ENCODE measurements at regions not wholly inside any gene's neighbourhood (a gene's known extent, or its start where the extent isn't known, plus 50 kb on each side); places are given as distances from the start of the nearest gene placed in this dataset.
"Not testable (repeated sequence)": the region's sequence is repeated elsewhere in the genome, so short reads cannot be mapped to it uniquely, and the experiment has no call there.

DNA sequence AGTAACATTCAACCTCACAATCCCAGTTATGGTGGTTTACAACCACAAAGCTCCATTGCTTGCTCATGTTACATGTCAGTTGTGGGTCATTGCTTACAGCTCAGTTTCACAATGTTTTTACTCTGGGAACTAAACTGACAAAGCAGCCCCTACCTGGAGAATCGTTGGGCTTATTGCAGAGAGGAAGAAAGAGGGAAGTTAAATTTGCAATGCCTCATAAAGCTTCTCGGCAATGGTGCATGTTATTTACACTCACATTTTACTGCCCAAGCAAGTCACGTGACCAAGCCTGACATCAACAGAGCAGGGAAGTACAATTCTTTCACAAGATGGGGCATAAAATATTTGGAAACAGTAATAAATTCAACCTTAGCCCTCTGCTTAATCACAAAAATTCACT is 441.6 kb downstream of the TDRD3 start:
- no peak for DNase-seq (ENCODE audit: low spot score)
- no peak for ATAC-seq (ENCODE audit: low FRiP score)
- TF ChIP-seq, protein P1, sequence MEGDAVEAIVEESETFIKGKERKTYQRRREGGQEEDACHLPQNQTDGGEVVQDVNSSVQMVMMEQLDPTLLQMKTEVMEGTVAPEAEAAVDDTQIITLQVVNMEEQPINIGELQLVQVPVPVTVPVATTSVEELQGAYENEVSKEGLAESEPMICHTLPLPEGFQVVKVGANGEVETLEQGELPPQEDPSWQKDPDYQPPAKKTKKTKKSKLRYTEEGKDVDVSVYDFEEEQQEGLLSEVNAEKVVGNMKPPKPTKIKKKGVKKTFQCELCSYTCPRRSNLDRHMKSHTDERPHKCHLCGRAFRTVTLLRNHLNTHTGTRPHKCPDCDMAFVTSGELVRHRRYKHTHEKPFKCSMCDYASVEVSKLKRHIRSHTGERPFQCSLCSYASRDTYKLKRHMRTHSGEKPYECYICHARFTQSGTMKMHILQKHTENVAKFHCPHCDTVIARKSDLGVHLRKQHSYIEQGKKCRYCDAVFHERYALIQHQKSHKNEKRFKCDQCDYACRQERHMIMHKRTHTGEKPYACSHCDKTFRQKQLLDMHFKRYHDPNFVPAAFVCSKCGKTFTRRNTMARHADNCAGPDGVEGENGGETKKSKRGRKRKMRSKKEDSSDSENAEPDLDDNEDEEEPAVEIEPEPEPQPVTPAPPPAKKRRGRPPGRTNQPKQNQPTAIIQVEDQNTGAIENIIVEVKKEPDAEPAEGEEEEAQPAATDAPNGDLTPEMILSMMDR (IDR thresholded peaks at IDR 0.05): no peak

DNA sequence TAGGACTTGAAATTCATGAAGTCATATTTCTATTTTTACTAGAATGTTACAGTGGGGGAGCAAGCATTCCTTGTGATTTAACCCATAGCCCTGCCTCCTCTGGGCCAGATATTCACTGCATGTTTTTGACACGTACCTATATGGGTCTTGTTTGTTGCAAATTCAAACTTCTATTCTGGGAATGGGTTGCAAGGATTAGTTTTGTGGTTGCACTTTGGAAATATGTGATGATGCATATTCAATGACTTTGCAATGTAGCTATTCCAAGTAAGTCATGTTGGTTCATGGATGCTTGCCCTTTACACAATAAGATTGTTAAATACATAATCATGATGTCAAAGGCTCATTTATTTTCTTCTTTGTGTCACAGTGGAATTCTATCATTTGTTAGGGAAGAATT is 440.8 kb downstream of the TDRD3 start:
- no peak for DNase-seq (ENCODE audit: low spot score)
- no peak for ATAC-seq (ENCODE audit: low FRiP score)
- TF ChIP-seq, protein P1 (IDR thresholded peaks at IDR 0.05): no peak

DNA sequence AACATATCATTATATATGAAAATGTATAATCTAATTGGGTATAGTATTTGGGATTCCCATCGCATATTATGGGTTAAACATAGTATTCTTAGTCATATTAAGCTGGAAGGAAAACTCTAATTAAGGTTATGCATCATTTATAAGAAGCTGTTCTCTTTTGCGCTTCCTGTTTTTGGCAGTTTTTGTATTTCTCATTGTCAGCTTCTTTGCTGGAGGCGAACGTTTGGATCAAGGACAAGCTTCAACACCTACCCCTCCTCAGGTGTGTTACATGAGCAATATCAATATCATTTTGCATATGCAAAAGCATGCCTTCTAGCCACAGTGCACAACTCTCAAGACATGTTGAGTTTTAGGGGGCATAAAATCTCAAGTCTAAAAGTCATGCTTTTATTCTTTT is 439.8 kb downstream of the TDRD3 start:
- TF ChIP-seq, protein P1 (IDR thresholded peaks at IDR 0.05): no peak
- DNase-seq (ENCODE audit: low spot score) (no peak), ATAC-seq (ENCODE audit: low FRiP score) (no peak)

DNA sequence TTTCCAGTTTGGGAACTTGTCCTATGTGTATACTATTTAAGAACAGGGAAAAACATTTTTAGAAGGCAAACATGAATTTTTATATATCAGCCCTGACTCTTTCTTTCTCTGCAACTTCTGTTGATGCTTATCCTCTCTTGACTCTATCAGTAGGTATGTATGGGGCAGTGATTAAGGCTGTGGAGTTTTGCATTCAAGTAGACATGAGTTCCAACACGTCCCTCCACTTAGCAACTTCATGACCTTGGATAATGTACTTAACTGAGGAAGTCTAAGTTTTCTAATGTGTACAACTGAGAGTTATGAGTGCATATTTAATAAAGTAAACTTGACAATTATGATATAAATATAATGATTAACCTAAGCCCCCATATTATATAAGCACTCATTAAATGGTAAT is 414.6 kb downstream of the TDRD3 start:
- DNase-seq (ENCODE audit: low spot score) (no peak), ATAC-seq (ENCODE audit: low FRiP score) (no peak)
- TF ChIP-seq, protein P1 (IDR thresholded peaks at IDR 0.05): no peak

DNA sequence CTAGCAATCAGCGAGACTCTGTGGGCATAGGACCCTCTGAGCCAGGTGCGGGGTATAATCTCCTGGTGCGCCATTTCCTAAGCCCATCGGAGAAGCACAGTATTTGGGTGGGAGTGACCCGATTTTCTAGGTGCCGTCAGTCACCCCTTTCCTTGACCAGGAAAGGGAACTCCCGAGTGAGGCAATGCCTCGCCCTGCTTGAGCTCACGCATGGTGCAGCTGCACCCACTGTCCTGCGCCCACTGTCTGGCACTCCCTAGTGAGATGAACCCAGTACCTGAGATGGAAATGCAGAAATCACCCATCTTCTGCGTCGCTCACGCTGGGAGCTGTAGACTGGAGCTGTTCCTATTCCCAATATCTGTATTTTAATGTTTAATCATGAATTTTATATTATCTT is 408.6 kb downstream of the TDRD3 start:
- not testable (repeated sequence) for DNase-seq (ENCODE audit: low spot score)

DNA sequence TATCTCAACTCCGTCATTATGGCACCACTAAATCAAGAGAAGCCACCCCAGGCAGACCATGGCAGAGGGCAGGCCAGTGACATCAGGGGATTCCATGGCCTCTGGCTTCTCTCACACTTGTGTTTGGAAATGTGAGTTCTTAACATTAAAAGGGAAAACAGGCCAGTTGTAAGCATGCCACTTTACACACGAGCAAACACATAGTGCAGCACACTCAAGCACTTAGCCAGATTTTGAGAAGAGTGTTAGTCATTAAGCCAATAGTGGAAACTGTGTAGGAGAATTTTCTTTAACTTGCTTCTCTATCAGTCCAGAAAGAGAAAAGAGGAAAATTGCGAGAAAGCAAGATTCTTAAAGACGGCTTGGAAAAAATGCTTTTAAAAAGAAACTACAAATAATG is 401.5 kb downstream of the TDRD3 start:
- no peak for DNase-seq (ENCODE audit: low spot score)
- TF ChIP-seq, protein P1 (IDR thresholded peaks at IDR 0.05): no peak
- ATAC-seq (ENCODE audit: low FRiP score): no peak

More for the DNA sequence above, 408.6 kb downstream of the TDRD3 start:
- not testable (repeated sequence) for ATAC-seq (ENCODE audit: low FRiP score)

DNA sequence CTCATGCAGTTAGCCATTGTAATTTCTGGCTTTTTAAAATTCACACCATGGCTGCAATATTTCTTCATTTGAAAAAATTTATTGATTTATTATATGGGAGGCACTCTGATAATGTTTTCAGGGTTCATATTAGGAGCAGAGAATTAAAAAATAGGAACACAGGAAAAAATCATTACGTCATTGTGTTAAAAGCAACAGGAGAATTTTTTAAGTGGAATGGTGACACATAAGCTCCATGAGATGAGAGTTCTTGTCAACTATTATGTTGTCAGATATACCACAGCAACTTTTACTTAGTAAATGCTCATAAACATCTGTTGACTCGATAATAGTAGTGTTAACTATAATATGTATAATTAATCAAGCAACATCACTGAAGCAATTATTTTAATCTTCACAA is 400.1 kb downstream of the TDRD3 start:
- DNase-seq (ENCODE audit: low spot score) (no peak), ATAC-seq (ENCODE audit: low FRiP score) (no peak)
- TF ChIP-seq, protein P1 (IDR thresholded peaks at IDR 0.05): no peak

DNA sequence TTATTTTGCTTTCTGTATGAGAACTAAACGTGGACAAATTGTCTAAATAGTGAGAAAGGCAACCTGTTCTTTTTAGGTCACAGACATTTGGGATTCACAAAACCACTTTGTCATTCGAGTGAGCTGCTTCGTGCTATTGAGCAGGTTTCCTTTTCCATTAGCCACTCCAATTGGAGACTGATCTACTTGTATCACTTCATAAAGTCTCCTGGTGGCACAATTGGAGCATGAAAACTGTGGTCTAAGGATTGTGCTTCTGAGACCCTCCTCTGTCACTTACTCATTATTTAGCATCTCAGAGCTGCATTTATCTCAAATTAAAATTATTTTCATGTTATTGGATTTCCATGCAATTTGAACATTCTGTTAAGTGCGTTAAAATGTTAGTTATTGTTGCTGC is 397.7 kb downstream of the TDRD3 start:
- no peak for ATAC-seq (ENCODE audit: low FRiP score)
- TF ChIP-seq, protein P1 (IDR thresholded peaks at IDR 0.05): no peak
- no peak for DNase-seq (ENCODE audit: low spot score)

All from omental fat pad (tissue), 3 donors.